GM23338 (cell line): ENCODE measurements at regions not wholly inside any gene's neighbourhood (a gene's known extent, or its start where the extent isn't known, plus 50 kb on each side); places are given as distances from the start of the nearest gene placed in this dataset.

Experiments used
- ATAC-seq: fragments of 200-7000 bp; cut with Tn5 transposase; 3 replicates; pipeline ENCODE4 v1.9.1; 2020
- DNase-seq: peaks from one replicate; pipeline ENCODE4 v3.0.0-alpha.2; 2015; ENCODE audit warnings: low spot score
- H2AFZ ChIP-seq: fragments of 200-600 bp; sonication (generic); 2 replicates; pipeline ENCODE4 v1.8.0; 2016; ENCODE audit warnings: antibody characterized with exemption, mild to moderate bottlenecking, moderate library complexity
- H3F3A ChIP-seq: fragments of 200-600 bp; sonication (generic); replicated peaks from 2 replicates; pipeline ENCODE4 v1.8.0; 2017; ENCODE audit warnings: antibody characterized with exemption, mixed run types, low read depth
- H3K27ac ChIP-seq: fragments of 200-600 bp; sonication (generic); 2 replicates; pipeline ENCODE4 v1.6.1; 2016; ENCODE audit warnings: low read depth
- H3K27me3 ChIP-seq: fragments of 200-600 bp; sonication (generic); 2 replicates; pipeline ENCODE4 v1.8.0; 2016; ENCODE audit warnings: mild to moderate bottlenecking, mixed run types, moderate library complexity; ENCODE audit not compliant: insufficient read depth
- H3K36me3 ChIP-seq: fragments of 200-600 bp; sonication (generic); 2 replicates; pipeline ENCODE4 v1.8.0; 2016; ENCODE audit warnings: mild to moderate bottlenecking; ENCODE audit not compliant: insufficient read depth
- H3K4me1 ChIP-seq: fragments of 200-600 bp; sonication (generic); 2 replicates; pipeline ENCODE4 v1.8.0; 2016; ENCODE audit warnings: mild to moderate bottlenecking, moderate library complexity; ENCODE audit not compliant: insufficient read depth
- H3K4me2 ChIP-seq: fragments of 200-600 bp; sonication (generic); 2 replicates; pipeline ENCODE4 v1.7.1; 2017; ENCODE audit warnings: mixed run types
- H3K4me3 ChIP-seq: fragments of 200-600 bp; sonication (generic); 2 replicates; pipeline ENCODE4 v1.6.1; 2016; ENCODE audit warnings: mixed run types
- H3K79me2 ChIP-seq: fragments of 200-600 bp; sonication (generic); replicated peaks from 2 replicates; pipeline ENCODE4 v1.8.0; 2017; ENCODE audit warnings: mild to moderate bottlenecking; ENCODE audit not compliant: insufficient read depth
- H3K9me2 ChIP-seq: fragments of 200-600 bp; sonication (generic); 2 replicates; pipeline ENCODE4 v1.8.0; 2017; ENCODE audit not compliant: insufficient read depth
- H4K20me1 ChIP-seq: fragments of 200-600 bp; sonication (generic); replicated peaks from 2 replicates; pipeline ENCODE4 v1.8.0; 2017; ENCODE audit warnings: mild to moderate bottlenecking; ENCODE audit not compliant: insufficient read depth
- H3K27ac Mint-ChIP-seq: 2 replicates; pipeline ENCODE4 v1.8.0; 2020; ENCODE audit warnings: inconsistent platforms, mild to moderate bottlenecking, moderate library complexity, mixed read lengths
- H3K27me3 Mint-ChIP-seq: 3 replicates; pipeline ENCODE4 v1.8.0; 2022; ENCODE audit warnings: low read depth, mild to moderate bottlenecking, moderate library complexity, mixed read lengths, inconsistent platforms; ENCODE audit not compliant: insufficient read depth, poor library complexity
- H3K36me3 Mint-ChIP-seq: 3 replicates; pipeline ENCODE4 v1.8.0; 2021; ENCODE audit warnings: low read depth, mild to moderate bottlenecking, inconsistent platforms, moderate library complexity, mixed read lengths
- H3K4me1 Mint-ChIP-seq: 3 replicates; pipeline ENCODE4 v1.8.0; 2020; ENCODE audit warnings: mild to moderate bottlenecking, inconsistent platforms, mixed read lengths
- H3K4me3 Mint-ChIP-seq: 3 replicates; pipeline ENCODE4 v1.8.0; 2021; ENCODE audit warnings: moderate library complexity, mild to moderate bottlenecking, inconsistent platforms, mixed read lengths
- H3K9me3 Mint-ChIP-seq: 3 replicates; pipeline ENCODE4 v1.8.0; 2020; ENCODE audit warnings: moderate library complexity, mild to moderate bottlenecking, inconsistent platforms, mixed read lengths
- CREB1 ChIP-seq: fragments of 250-450 bp; sonication (Bioruptor Pico); IDR thresholded peaks from 2 replicates; pipeline ENCODE4 v1.5.0; 2020; ENCODE audit warnings: low read depth, mild to moderate bottlenecking, moderate library complexity
- EZH2 ChIP-seq: fragments of 200-600 bp; sonication (generic); IDR thresholded peaks from one replicate; pipeline ENCODE4 v1.8.0; 2017; ENCODE audit warnings: antibody characterized with exemption, mild to moderate bottlenecking, low read depth; ENCODE audit not compliant: unreplicated experiment
- EZH2phosphoT487 ChIP-seq: fragments of 200-600 bp; sonication (generic); IDR thresholded peaks from one replicate; pipeline ENCODE4 v1.8.1; 2018; ENCODE audit warnings: antibody characterized with exemption; ENCODE audit not compliant: unreplicated experiment
- JUNB ChIP-seq: IDR thresholded peaks from one replicate; pipeline ENCODE4 v1.6.1; 2016; ENCODE audit warnings: antibody characterized with exemption; ENCODE audit not compliant: unreplicated experiment
- NANOG ChIP-seq: IDR thresholded peaks from 2 replicates; pipeline ENCODE4 v1.6.1; 2016; ENCODE audit warnings: antibody characterized with exemption, borderline replicate concordance
- POLR2AphosphoS5 ChIP-seq: IDR thresholded peaks from 2 replicates; pipeline ENCODE4 v1.6.1; 2016; ENCODE audit warnings: antibody characterized with exemption, low read depth
- REST ChIP-seq: IDR thresholded peaks from one replicate; pipeline ENCODE4 v1.6.1; 2018; ENCODE audit warnings: antibody characterized with exemption; ENCODE audit not compliant: unreplicated experiment
- STAT1 ChIP-seq: IDR thresholded peaks from one replicate; pipeline ENCODE4 v1.6.1; 2016; ENCODE audit warnings: antibody characterized with exemption; ENCODE audit not compliant: unreplicated experiment
- ZNF114 ChIP-seq: fragments of 250-450 bp; sonication (Bioruptor Pico); IDR thresholded peaks from 2 replicates; pipeline ENCODE4 v1.5.0; 2020; ENCODE audit warnings: mild to moderate bottlenecking, moderate library complexity
- ZNF331 ChIP-seq: fragments of 250-450 bp; sonication (Bioruptor Pico); IDR thresholded peaks from 2 replicates; pipeline ENCODE4 v1.5.0; 2020; ENCODE audit warnings: low read depth, mild to moderate bottlenecking, moderate library complexity
- TF ChIP-seq, protein P1 (sequence below): fragments of 250-450 bp; sonication (Bioruptor Pico); IDR thresholded peaks from 2 replicates; pipeline ENCODE4 v1.5.0; 2020; ENCODE audit warnings: mild to moderate bottlenecking, moderate library complexity
- TF ChIP-seq, protein P2 (sequence below): IDR thresholded peaks from 2 replicates; pipeline ENCODE4 v1.6.1; 2016; ENCODE audit warnings: antibody characterized with exemption
- TF ChIP-seq, protein P3 (sequence below), 2 experiments: fragments of 200-600 bp in 1 of 2; sonication (generic) in 1 of 2; conservative IDR thresholded peaks; 2 replicates each; pipeline versions ENCODE4 v1.5.1 to v1.6.1; 2016 to 2017; ENCODE audit warnings: antibody characterized with exemption in 2 of 2, low read depth in 2 of 2, mild to moderate bottlenecking in 2 of 2, moderate library complexity in 1 of 2

- Mint-ChIP-seq H3K4me3 (no peak overlapping the region), H3K9me3 (peaks cover 20% of the 10 kb centered on the region), H3K27ac (no peak overlapping the region), H3K27me3 (no peaks in the 10 kb centered on the region), H3K4me1 (peaks cover 7% of the 10 kb centered on the region), H3K36me3 (peaks cover 18% of the 10 kb centered on the region)
- H3K4me2 ChIP-seq: no peak overlapping the region
- H2AFZ ChIP-seq: no peak overlapping the region
- ATAC-seq (no peak), DNase-seq (no peak)
- H3K4me1 ChIP-seq: peaks cover 7% of the 10 kb centered on the region
- H3K36me3 ChIP-seq: no peaks in the 10 kb centered on the region
- no peaks in the 10 kb centered on the region for H4K20me1 ChIP-seq
- no peaks in the 10 kb centered on the region for H3F3A ChIP-seq
- no peak overlapping the region for H3K27ac ChIP-seq
- H3K4me3 ChIP-seq: no peak overlapping the region
- no peaks in the 10 kb centered on the region for H3K79me2 ChIP-seq
- H3K9me2 ChIP-seq: no peaks in the 10 kb centered on the region
- TF ChIP-seq, protein P1, sequence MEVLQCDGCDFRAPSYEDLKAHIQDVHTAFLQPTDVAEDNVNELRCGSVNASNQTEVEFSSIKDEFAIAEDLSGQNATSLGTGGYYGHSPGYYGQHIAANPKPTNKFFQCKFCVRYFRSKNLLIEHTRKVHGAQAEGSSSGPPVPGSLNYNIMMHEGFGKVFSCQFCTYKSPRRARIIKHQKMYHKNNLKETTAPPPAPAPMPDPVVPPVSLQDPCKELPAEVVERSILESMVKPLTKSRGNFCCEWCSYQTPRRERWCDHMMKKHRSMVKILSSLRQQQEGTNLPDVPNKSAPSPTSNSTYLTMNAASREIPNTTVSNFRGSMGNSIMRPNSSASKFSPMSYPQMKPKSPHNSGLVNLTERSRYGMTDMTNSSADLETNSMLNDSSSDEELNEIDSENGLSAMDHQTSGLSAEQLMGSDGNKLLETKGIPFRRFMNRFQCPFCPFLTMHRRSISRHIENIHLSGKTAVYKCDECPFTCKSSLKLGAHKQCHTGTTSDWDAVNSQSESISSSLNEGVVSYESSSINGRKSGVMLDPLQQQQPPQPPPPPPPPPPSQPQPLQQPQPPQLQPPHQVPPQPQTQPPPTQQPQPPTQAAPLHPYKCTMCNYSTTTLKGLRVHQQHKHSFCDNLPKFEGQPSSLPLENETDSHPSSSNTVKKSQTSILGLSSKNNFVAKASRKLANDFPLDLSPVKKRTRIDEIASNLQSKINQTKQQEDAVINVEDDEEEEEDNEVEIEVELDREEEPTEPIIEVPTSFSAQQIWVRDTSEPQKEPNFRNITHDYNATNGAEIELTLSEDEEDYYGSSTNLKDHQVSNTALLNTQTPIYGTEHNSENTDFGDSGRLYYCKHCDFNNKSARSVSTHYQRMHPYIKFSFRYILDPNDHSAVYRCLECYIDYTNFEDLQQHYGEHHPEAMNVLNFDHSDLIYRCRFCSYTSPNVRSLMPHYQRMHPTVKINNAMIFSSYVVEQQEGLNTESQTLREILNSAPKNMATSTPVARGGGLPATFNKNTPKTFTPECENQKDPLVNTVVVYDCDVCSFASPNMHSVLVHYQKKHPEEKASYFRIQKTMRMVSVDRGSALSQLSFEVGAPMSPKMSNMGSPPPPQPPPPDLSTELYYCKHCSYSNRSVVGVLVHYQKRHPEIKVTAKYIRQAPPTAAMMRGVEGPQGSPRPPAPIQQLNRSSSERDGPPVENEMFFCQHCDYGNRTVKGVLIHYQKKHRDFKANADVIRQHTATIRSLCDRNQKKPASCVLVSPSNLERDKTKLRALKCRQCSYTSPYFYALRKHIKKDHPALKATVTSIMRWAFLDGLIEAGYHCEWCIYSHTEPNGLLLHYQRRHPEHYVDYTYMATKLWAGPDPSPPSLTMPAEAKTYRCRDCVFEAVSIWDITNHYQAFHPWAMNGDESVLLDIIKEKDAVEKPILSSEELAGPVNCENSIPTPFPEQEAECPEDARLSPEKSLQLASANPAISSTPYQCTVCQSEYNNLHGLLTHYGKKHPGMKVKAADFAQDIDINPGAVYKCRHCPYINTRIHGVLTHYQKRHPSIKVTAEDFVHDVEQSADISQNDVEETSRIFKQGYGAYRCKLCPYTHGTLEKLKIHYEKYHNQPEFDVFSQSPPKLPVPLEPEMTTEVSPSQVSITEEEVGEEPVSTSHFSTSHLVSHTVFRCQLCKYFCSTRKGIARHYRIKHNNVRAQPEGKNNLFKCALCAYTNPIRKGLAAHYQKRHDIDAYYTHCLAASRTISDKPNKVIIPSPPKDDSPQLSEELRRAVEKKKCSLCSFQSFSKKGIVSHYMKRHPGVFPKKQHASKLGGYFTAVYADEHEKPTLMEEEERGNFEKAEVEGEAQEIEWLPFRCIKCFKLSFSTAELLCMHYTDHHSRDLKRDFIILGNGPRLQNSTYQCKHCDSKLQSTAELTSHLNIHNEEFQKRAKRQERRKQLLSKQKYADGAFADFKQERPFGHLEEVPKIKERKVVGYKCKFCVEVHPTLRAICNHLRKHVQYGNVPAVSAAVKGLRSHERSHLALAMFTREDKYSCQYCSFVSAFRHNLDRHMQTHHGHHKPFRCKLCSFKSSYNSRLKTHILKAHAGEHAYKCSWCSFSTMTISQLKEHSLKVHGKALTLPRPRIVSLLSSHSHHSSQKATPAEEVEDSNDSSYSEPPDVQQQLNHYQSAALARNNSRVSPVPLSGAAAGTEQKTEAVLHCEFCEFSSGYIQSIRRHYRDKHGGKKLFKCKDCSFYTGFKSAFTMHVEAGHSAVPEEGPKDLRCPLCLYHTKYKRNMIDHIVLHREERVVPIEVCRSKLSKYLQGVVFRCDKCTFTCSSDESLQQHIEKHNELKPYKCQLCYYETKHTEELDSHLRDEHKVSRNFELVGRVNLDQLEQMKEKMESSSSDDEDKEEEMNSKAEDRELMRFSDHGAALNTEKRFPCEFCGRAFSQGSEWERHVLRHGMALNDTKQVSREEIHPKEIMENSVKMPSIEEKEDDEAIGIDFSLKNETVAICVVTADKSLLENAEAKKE (CRISPR knock-in tag): no peak
- no peak for TF ChIP-seq EZH2phosphoT487
- TF ChIP-seq ZNF114 (CRISPR knock-in tag): no peak
- TF ChIP-seq CREB1 (CRISPR knock-in tag): no peak
- no peak for TF ChIP-seq EZH2
- TF ChIP-seq, protein P2, sequence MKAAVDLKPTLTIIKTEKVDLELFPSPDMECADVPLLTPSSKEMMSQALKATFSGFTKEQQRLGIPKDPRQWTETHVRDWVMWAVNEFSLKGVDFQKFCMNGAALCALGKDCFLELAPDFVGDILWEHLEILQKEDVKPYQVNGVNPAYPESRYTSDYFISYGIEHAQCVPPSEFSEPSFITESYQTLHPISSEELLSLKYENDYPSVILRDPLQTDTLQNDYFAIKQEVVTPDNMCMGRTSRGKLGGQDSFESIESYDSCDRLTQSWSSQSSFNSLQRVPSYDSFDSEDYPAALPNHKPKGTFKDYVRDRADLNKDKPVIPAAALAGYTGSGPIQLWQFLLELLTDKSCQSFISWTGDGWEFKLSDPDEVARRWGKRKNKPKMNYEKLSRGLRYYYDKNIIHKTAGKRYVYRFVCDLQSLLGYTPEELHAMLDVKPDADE: no peak
- TF ChIP-seq REST: no peak
- no peak for TF ChIP-seq NANOG
- TF ChIP-seq JUNB: no peak
- TF ChIP-seq STAT1: no peak
- TF ChIP-seq ZNF331: no peak
- TF ChIP-seq, protein P3, sequence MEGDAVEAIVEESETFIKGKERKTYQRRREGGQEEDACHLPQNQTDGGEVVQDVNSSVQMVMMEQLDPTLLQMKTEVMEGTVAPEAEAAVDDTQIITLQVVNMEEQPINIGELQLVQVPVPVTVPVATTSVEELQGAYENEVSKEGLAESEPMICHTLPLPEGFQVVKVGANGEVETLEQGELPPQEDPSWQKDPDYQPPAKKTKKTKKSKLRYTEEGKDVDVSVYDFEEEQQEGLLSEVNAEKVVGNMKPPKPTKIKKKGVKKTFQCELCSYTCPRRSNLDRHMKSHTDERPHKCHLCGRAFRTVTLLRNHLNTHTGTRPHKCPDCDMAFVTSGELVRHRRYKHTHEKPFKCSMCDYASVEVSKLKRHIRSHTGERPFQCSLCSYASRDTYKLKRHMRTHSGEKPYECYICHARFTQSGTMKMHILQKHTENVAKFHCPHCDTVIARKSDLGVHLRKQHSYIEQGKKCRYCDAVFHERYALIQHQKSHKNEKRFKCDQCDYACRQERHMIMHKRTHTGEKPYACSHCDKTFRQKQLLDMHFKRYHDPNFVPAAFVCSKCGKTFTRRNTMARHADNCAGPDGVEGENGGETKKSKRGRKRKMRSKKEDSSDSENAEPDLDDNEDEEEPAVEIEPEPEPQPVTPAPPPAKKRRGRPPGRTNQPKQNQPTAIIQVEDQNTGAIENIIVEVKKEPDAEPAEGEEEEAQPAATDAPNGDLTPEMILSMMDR (conservative IDR thresholded peaks at IDR 0.05; ENCODE audit: low read depth in 2 of 2): no peak
- no peak for TF ChIP-seq POLR2AphosphoS5
- H3K27me3 ChIP-seq: no peaks in the 10 kb centered on the region
These were observed 397.8 kb upstream of the CHST9 start for GRCh38 chr18:27582760-27583412.
